Hepatocyte (in vitro differentiated cells): ENCODE measurements at regions not wholly inside any gene's neighbourhood (a gene's known extent, or its start where the extent isn't known, plus 50 kb on each side); places are given as distances from the start of the nearest gene placed in this dataset.

ENCODE experiments used
- DNase-seq: peaks from one replicate; pipeline ENCODE4 v3.0.0-alpha.2; 2016; ENCODE audit warnings: low spot score
- H2AFZ ChIP-seq: fragments of 200-600 bp; sonication (generic); 2 replicates; pipeline ENCODE4 v1.6.0; 2016; ENCODE audit warnings: antibody characterized with exemption, mild to moderate bottlenecking
- H3K27ac ChIP-seq: fragments of 200-600 bp; sonication (generic); 2 replicates; pipeline ENCODE4 v1.5.1; 2016; ENCODE audit warnings: mild to moderate bottlenecking
- H3K27me3 ChIP-seq: fragments of 200-600 bp; sonication (generic); 2 replicates; pipeline ENCODE4 v1.6.1; 2016
- H3K36me3 ChIP-seq: fragments of 200-600 bp; sonication (generic); replicated peaks from 2 replicates; pipeline ENCODE4 v1.5.1; 2016; ENCODE audit warnings: low read depth; ENCODE audit not compliant: insufficient read depth
- H3K4me1 ChIP-seq: fragments of 200-600 bp; sonication (generic); 2 replicates; pipeline ENCODE4 v1.5.1; 2016; ENCODE audit warnings: mild to moderate bottlenecking, moderate library complexity; ENCODE audit not compliant: insufficient read depth
- H3K4me2 ChIP-seq: fragments of 200-600 bp; sonication (generic); 2 replicates; pipeline ENCODE4 v1.6.0; 2016
- H3K4me3 ChIP-seq: fragments of 200-600 bp; sonication (generic); 2 replicates; pipeline ENCODE4 v1.5.1; 2016; ENCODE audit warnings: mild to moderate bottlenecking
- H3K79me2 ChIP-seq: fragments of 200-600 bp; sonication (generic); 2 replicates; pipeline ENCODE4 v1.6.0; 2017; ENCODE audit warnings: mild to moderate bottlenecking
- H3K9me2 ChIP-seq: fragments of 200-600 bp; sonication (generic); replicated peaks from 2 replicates; pipeline ENCODE4 v1.6.0; 2017; ENCODE audit warnings: mild to moderate bottlenecking; ENCODE audit not compliant: insufficient read depth
- H3K9me3 ChIP-seq: fragments of 200-600 bp; sonication (generic); 2 replicates; pipeline ENCODE4 v1.5.1; 2016; ENCODE audit warnings: low read depth, mild to moderate bottlenecking
- H4K20me1 ChIP-seq: fragments of 200-600 bp; sonication (generic); 2 replicates; pipeline ENCODE4 v1.6.0; 2016; ENCODE audit warnings: mild to moderate bottlenecking; ENCODE audit not compliant: insufficient read depth, poor library complexity, severe bottlenecking
- EZH2 ChIP-seq: fragments of 200-600 bp; sonication (generic); IDR thresholded peaks from 2 replicates; pipeline ENCODE4 v1.6.1; 2016; ENCODE audit warnings: antibody characterized with exemption, mild to moderate bottlenecking, borderline replicate concordance
- EZH2phosphoT487 ChIP-seq: fragments of 200-600 bp; sonication (generic); IDR thresholded peaks from one replicate; pipeline ENCODE4 v1.6.1; 2018; ENCODE audit warnings: antibody characterized with exemption, mild to moderate bottlenecking, low read depth, moderate library complexity; ENCODE audit not compliant: unreplicated experiment, severe bottlenecking
- WGBS: methylation state at CpG from one replicate; pipeline ENCODE4 v1.1.6; 2016; ENCODE audit warnings: low lambda C conversion rate; ENCODE audit errors: missing lambda C conversion rate; 5-methylcytosine and 5-hydroxymethylcytosine counted together
- TF ChIP-seq, protein P1 (sequence below): fragments of 200-600 bp; sonication (generic); IDR thresholded peaks from 2 replicates; pipeline ENCODE4 v1.5.1; 2016; ENCODE audit warnings: antibody characterized with exemption, mild to moderate bottlenecking; ENCODE audit not compliant: poor library complexity

DNA sequence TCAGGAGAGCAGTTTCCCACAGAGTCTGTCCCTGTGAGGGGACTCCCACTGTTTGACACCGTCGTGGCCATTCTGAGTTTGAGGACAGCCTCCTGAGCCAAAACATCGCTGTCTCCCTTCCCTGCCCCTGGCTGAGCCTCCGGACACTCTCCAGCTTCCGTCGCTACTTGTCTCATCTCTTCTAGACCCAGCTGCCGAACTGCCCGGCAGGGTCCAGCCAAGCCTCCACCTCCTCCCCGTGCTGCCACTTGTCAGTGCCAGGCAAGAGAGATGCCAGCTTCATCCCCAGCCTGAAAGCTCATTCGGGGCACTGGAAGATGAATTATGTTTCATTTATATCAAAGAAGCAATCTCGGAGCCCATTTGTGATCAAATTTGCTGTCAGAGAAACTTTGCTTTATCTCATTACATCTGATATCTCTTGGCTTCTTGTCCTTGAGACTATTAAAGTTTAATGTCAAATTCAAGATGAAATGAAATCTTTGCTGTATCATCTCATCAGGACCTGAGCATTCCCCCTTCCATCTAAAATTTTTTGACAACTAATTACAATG is 283.9 kb downstream of the BUD13 start:
- TF ChIP-seq, protein P1, sequence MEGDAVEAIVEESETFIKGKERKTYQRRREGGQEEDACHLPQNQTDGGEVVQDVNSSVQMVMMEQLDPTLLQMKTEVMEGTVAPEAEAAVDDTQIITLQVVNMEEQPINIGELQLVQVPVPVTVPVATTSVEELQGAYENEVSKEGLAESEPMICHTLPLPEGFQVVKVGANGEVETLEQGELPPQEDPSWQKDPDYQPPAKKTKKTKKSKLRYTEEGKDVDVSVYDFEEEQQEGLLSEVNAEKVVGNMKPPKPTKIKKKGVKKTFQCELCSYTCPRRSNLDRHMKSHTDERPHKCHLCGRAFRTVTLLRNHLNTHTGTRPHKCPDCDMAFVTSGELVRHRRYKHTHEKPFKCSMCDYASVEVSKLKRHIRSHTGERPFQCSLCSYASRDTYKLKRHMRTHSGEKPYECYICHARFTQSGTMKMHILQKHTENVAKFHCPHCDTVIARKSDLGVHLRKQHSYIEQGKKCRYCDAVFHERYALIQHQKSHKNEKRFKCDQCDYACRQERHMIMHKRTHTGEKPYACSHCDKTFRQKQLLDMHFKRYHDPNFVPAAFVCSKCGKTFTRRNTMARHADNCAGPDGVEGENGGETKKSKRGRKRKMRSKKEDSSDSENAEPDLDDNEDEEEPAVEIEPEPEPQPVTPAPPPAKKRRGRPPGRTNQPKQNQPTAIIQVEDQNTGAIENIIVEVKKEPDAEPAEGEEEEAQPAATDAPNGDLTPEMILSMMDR, result no peak
- TF ChIP-seq EZH2 (no peak), EZH2phosphoT487 (no peak)
- Histone ChIP-seq H3K4me1 (no peaks in the 10 kb centered on the region), H3K4me2 (no peak overlapping the region), H4K20me1 (no peaks in the 10 kb centered on the region), H2AFZ (no peak overlapping the region), H3K27me3 (peaks cover 29% of the 10 kb centered on the region), H3K27ac (no peak overlapping the region), H3K9me3 (no peaks in the 10 kb centered on the region), H3K4me3 (no peak overlapping the region), H3K9me2 (no peaks in the 10 kb centered on the region), H3K36me3 (no peaks in the 10 kb centered on the region), H3K79me2 (no peaks in the 10 kb centered on the region)
- WGBS, result 79% methylated on average over 11 of the region's 11 CpGs
- no peak for DNase-seq

DNA sequence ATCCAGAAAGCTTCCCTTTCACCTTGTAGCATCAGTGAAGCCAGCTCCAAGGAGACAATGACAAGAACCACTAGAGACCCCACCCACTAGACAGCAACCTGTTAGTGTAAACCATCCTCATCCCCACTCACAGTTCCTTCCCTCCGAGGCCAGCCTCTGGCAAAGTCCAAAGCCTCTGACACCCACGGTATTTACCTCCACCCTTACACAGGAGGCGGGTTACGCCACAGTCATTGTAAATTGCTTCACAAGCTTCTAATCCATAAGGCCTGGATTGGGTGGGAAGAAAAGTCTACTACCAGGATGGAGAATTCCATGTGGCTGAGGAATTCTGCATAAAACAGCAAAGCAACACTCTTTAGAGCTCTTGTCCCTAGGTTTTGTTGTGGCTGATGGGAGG is 287.4 kb downstream of the BUD13 start:
- H4K20me1 ChIP-seq, result no peaks in the 10 kb centered on the region
- H3K4me2 ChIP-seq, result no peak overlapping the region
- H3K36me3 ChIP-seq, result no peaks in the 10 kb centered on the region
- peaks cover 4% of the 10 kb centered on the region for H3K4me1 ChIP-seq
- TF ChIP-seq, protein P1, result no peak
- no peak for TF ChIP-seq EZH2phosphoT487
- no peak for TF ChIP-seq EZH2
- no peak overlapping the region for H2AFZ ChIP-seq
- H3K27me3 ChIP-seq, result peaks cover 18% of the 10 kb centered on the region
- no peak overlapping the region for H3K4me3 ChIP-seq
- H3K79me2 ChIP-seq, result no peaks in the 10 kb centered on the region
- H3K9me3 ChIP-seq, result no peaks in the 10 kb centered on the region
- H3K9me2 ChIP-seq, result no peaks in the 10 kb centered on the region
- no peak overlapping the region for H3K27ac ChIP-seq
- WGBS, result 79% methylated on average over 4 of the region's 4 CpGs
- peak; percentile 52 for DNase-seq

DNA sequence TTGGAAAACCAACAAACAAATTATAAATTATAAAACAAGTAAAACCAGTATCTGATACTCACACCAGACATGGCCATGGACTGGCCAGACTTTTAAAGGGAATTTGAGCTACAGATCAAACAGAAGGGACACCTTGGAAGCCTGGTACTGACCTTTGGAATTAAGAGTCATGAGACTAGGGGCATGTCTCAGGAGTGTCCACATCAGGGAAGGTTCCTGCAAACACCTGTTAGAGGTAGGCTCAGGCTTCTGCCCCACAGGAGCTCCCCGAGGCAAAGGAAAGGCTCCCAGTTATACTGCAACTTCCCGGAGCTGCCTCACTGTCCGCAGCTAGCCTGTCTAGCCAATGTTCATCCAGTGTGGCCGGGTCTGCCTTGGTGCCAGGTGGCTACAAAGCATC is 290.1 kb downstream of the BUD13 start:
- no peak overlapping the region for H2AFZ ChIP-seq
- no peaks in the 10 kb centered on the region for H3K9me3 ChIP-seq
- H3K27me3 ChIP-seq, result peaks cover 1% of the 10 kb centered on the region
- no peak overlapping the region for H3K4me2 ChIP-seq
- H4K20me1 ChIP-seq, result no peaks in the 10 kb centered on the region
- no peak overlapping the region for H3K27ac ChIP-seq
- H3K4me3 ChIP-seq, result no peak overlapping the region
- no peaks in the 10 kb centered on the region for H3K36me3 ChIP-seq
- H3K79me2 ChIP-seq, result no peaks in the 10 kb centered on the region
- peaks cover 18% of the 10 kb centered on the region for H3K4me1 ChIP-seq
- WGBS, result 80% methylated on average over 4 of the region's 4 CpGs
- no peaks in the 10 kb centered on the region for H3K9me2 ChIP-seq
- peak; percentile 32 for DNase-seq
- TF ChIP-seq EZH2 (no peak), EZH2phosphoT487 (no peak)
- TF ChIP-seq, protein P1, result no peak
